ENCODE measurements at regions not wholly inside any gene's neighbourhood (a gene's known extent, or its start where the extent isn't known, plus 50 kb on each side); places are given as distances from the start of the nearest gene placed in this dataset.

DNA sequence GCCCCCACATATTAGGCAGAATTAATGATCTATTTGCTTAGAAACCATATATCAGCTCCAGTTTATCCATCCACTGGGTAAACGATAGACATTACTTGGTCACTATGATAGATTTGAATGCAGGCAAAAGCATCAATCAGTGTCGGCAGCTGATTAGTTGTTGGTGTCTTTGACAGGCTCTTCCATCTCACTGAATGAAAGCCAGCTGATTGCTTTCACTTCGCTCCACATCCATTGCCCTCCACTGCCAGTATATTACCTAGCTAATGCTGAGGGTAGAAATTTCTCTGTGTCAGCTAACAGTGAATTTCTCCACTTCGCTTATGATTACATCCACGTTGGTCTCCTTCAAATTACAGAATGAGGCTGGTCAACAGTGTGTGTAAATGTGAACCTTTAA is 821.3 kb upstream of the TYRP1 start:
- Mint-ChIP-seq H3K9me3 (ENCODE audit: unreplicated experiment) (no peaks in the 10 kb centered on the region), H3K36me3 (ENCODE audit: low read depth, unreplicated experiment) (no peaks in the 10 kb centered on the region), H3K27me3 (ENCODE audit: unreplicated experiment) (no peaks in the 10 kb centered on the region), H3K4me1 (ENCODE audit: unreplicated experiment) (no peaks in the 10 kb centered on the region), H3K27ac (ENCODE audit: unreplicated experiment) (no peak overlapping the region), H3K4me3 (ENCODE audit: unreplicated experiment) (no peak overlapping the region)
- TF ChIP-seq, protein P1, sequence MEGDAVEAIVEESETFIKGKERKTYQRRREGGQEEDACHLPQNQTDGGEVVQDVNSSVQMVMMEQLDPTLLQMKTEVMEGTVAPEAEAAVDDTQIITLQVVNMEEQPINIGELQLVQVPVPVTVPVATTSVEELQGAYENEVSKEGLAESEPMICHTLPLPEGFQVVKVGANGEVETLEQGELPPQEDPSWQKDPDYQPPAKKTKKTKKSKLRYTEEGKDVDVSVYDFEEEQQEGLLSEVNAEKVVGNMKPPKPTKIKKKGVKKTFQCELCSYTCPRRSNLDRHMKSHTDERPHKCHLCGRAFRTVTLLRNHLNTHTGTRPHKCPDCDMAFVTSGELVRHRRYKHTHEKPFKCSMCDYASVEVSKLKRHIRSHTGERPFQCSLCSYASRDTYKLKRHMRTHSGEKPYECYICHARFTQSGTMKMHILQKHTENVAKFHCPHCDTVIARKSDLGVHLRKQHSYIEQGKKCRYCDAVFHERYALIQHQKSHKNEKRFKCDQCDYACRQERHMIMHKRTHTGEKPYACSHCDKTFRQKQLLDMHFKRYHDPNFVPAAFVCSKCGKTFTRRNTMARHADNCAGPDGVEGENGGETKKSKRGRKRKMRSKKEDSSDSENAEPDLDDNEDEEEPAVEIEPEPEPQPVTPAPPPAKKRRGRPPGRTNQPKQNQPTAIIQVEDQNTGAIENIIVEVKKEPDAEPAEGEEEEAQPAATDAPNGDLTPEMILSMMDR (IDR thresholded peaks at IDR 0.05; ENCODE audit: unreplicated experiment): no peak
- no peak for DNase-seq (ENCODE audit: low spot score)

DNA sequence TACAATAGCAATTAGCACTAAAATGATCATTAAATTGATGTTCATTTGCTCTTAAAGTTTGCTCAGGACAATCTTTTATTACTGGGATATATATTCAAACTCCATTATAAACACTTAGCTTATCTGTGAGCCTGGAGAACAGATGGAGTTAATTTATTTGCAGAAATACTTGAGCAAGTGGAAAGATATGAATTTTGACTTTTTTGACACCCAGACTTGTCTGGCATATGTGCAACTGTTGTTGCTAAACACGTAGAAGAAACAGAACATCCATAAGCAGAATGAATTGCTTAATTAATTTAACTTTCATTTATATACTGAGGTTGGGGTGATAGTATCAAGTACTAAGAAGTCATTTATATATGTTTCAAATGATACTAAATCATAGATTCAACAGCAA is 820.7 kb upstream of the TYRP1 start:
- no peak overlapping the region for H3K27ac Mint-ChIP-seq (ENCODE audit: unreplicated experiment)
- DNase-seq (ENCODE audit: low spot score): no peak
- no peak overlapping the region for H3K4me3 Mint-ChIP-seq (ENCODE audit: unreplicated experiment)
- no peaks in the 10 kb centered on the region for H3K9me3 Mint-ChIP-seq (ENCODE audit: unreplicated experiment)
- TF ChIP-seq, protein P1 (IDR thresholded peaks at IDR 0.05; ENCODE audit: unreplicated experiment): no peak
- H3K27me3 Mint-ChIP-seq (ENCODE audit: unreplicated experiment): no peaks in the 10 kb centered on the region
- H3K36me3 Mint-ChIP-seq (ENCODE audit: low read depth, unreplicated experiment): no peaks in the 10 kb centered on the region
- no peaks in the 10 kb centered on the region for H3K4me1 Mint-ChIP-seq (ENCODE audit: unreplicated experiment)

DNA sequence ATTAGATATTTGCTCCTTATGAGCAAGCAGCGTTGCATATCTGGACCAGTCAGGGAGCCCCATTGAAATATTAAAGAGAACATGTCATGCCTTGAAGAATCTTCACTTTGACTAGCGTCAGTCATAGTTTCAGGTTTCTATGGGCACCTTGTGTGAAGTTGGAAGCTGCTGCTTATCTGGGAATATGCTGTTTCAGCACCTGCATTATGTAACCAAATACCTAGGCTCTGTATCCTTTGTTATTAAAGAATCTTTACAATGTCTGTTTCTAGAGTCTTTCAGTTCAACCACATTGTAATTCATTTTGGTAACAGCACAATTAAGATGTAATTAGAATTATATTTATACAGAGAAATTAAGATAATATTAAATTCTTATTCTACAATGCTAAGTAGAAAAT is 818.8 kb upstream of the TYRP1 start:
- Mint-ChIP-seq H3K36me3 (ENCODE audit: low read depth, unreplicated experiment) (no peaks in the 10 kb centered on the region), H3K4me1 (ENCODE audit: unreplicated experiment) (no peaks in the 10 kb centered on the region), H3K4me3 (ENCODE audit: unreplicated experiment) (no peak overlapping the region), H3K27me3 (ENCODE audit: unreplicated experiment) (no peaks in the 10 kb centered on the region), H3K27ac (ENCODE audit: unreplicated experiment) (no peak overlapping the region), H3K9me3 (ENCODE audit: unreplicated experiment) (no peaks in the 10 kb centered on the region)
- no peak for DNase-seq (ENCODE audit: low spot score)
- TF ChIP-seq, protein P1 (IDR thresholded peaks at IDR 0.05; ENCODE audit: unreplicated experiment): no peak

DNA sequence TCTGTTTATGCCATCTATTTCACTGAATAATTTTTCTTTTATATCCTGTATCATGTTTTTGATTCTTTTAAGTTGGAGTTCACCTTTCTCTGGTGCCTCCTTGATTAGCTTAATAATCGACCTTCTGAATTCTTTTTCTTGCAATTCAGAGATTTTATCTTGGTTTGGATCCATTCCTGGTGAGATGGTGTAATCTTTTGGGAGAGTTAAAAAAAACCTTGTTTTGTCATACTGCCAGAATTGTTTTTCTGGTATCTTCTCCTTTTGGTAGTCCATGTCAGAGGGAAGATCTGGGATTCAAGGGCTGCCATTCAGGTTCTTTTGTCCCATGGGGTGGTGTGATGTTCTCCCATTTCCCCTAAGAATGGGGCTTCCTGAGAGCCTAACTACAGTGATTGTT is 800.8 kb upstream of the TYRP1 start:
- TF ChIP-seq, protein P1 (IDR thresholded peaks at IDR 0.05; ENCODE audit: unreplicated experiment): no peak
- Mint-ChIP-seq H3K9me3 (ENCODE audit: unreplicated experiment) (no peaks in the 10 kb centered on the region), H3K4me3 (ENCODE audit: unreplicated experiment) (no peak overlapping the region), H3K27me3 (ENCODE audit: unreplicated experiment) (no peaks in the 10 kb centered on the region), H3K36me3 (ENCODE audit: low read depth, unreplicated experiment) (no peaks in the 10 kb centered on the region), H3K4me1 (ENCODE audit: unreplicated experiment) (no peaks in the 10 kb centered on the region), H3K27ac (ENCODE audit: unreplicated experiment) (no peak overlapping the region)
- DNase-seq (ENCODE audit: low spot score): no peak

DNA sequence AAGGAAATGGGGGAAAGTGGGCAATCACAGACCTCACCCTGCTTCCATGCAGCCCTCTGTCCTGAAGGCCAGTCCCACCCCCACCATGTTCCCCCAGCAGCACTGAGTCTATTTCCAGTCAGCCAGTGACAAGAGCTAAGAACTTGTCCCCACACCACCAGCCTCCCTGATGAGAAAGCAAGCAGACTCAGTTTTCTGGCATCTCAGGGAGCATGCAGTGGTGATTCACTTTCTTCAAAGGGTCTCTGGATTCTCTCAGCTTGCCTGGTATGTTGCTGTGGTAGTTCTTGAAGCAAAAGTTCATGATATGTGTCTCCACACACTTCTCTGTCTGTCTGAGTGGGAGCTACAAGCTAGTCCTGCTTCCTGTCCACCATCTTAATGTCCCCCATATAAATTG is 799.9 kb upstream of the TYRP1 start:
- Mint-ChIP-seq H3K4me1 (ENCODE audit: unreplicated experiment) (no peaks in the 10 kb centered on the region), H3K27me3 (ENCODE audit: unreplicated experiment) (peaks cover 1% of the 10 kb centered on the region), H3K9me3 (ENCODE audit: unreplicated experiment) (no peaks in the 10 kb centered on the region), H3K27ac (ENCODE audit: unreplicated experiment) (no peak overlapping the region), H3K36me3 (ENCODE audit: low read depth, unreplicated experiment) (no peaks in the 10 kb centered on the region), H3K4me3 (ENCODE audit: unreplicated experiment) (no peak overlapping the region)
- DNase-seq (ENCODE audit: low spot score): no peak
- TF ChIP-seq, protein P1 (IDR thresholded peaks at IDR 0.05; ENCODE audit: unreplicated experiment): no peak
